HG02852 (cell line): ENCODE measurements at regions not wholly inside any gene's neighbourhood (a gene's known extent, or its start where the extent isn't known, plus 50 kb on each side); places are given as distances from the start of the nearest gene placed in this dataset.
"Not testable (repeated sequence)": the region's sequence is repeated elsewhere in the genome, so short reads cannot be mapped to it uniquely, and the experiment has no call there.

Experiments
- ATAC-seq: cut with Tn5 transposase; IDR thresholded peaks from one replicate; pipeline ENCODE4 v1.9.1; 2021; ENCODE audit warnings: mild to moderate bottlenecking, moderate library complexity; ENCODE audit not compliant: unreplicated experiment

GRCh38 chr15:95757171-95757570, 573.3 kb upstream of the NR2F2 start:
- ATAC-seq = no peak

- ATAC-seq = no peak
Observed at GRCh38 chr15:95758451-95758850, 572.0 kb upstream of the NR2F2 start.

GRCh38 chr15:95758851-95759250, 571.6 kb upstream of the NR2F2 start:
- ATAC-seq = no peak

- no peak for ATAC-seq
Observed at GRCh38 chr15:95760508-95760907, 570.0 kb upstream of the NR2F2 start.

- no peak for ATAC-seq
Observed at GRCh38 chr15:95761501-95762165, 568.9 kb upstream of the NR2F2 start.

- no peak for ATAC-seq
Observed at GRCh38 chr15:95763426-95763825, 567.1 kb upstream of the NR2F2 start.

- no peak for ATAC-seq
Observed at GRCh38 chr15:95765161-95765560, 565.3 kb upstream of the NR2F2 start.

GRCh38 chr15:95770196-95770595, 560.3 kb upstream of the NR2F2 start:
- no peak for ATAC-seq

GRCh38 chr15:95772982-95773381, 557.5 kb upstream of the NR2F2 start:
- ATAC-seq = no peak

- no peak for ATAC-seq
Observed at GRCh38 chr15:95784508-95784907, 546.0 kb upstream of the NR2F2 start.

GRCh38 chr15:95785276-95785675, 545.2 kb upstream of the NR2F2 start:
- ATAC-seq = not testable (repeated sequence)

- no peak for ATAC-seq
Observed at GRCh38 chr15:95793231-95793630, 537.3 kb upstream of the NR2F2 start.

- ATAC-seq = no peak
Observed at GRCh38 chr15:95795386-95795785, 535.1 kb upstream of the NR2F2 start.

- no peak for ATAC-seq
Observed at GRCh38 chr15:95799286-95800200, 531.0 kb upstream of the NR2F2 start.

GRCh38 chr15:95804484-95804883, 526.0 kb upstream of the NR2F2 start:
- no peak for ATAC-seq

- no peak for ATAC-seq
Observed at GRCh38 chr15:95812491-95812890, 518.0 kb upstream of the NR2F2 start.

- no peak for ATAC-seq
Observed at GRCh38 chr15:95814908-95815307, 515.6 kb upstream of the NR2F2 start.

- no peak for ATAC-seq
Observed at GRCh38 chr15:95816591-95816990, 513.9 kb upstream of the NR2F2 start.

GRCh38 chr15:95822961-95823360, 507.5 kb upstream of the NR2F2 start:
- ATAC-seq = no peak

- ATAC-seq = no peak
Observed at GRCh38 chr15:95825208-95825607, 505.3 kb upstream of the NR2F2 start.

GRCh38 chr15:95825671-95826411, 504.7 kb upstream of the NR2F2 start:
- no peak for ATAC-seq
